ENCODE measurements at regions not wholly inside any gene's neighbourhood (a gene's known extent, or its start where the extent isn't known, plus 50 kb on each side); places are given as distances from the start of the nearest gene placed in this dataset.

GRCh38 chr11:110974731-110975130 is 262.5 kb upstream of the ARHGAP20 start:
- no peak for DNase-seq

DNA sequence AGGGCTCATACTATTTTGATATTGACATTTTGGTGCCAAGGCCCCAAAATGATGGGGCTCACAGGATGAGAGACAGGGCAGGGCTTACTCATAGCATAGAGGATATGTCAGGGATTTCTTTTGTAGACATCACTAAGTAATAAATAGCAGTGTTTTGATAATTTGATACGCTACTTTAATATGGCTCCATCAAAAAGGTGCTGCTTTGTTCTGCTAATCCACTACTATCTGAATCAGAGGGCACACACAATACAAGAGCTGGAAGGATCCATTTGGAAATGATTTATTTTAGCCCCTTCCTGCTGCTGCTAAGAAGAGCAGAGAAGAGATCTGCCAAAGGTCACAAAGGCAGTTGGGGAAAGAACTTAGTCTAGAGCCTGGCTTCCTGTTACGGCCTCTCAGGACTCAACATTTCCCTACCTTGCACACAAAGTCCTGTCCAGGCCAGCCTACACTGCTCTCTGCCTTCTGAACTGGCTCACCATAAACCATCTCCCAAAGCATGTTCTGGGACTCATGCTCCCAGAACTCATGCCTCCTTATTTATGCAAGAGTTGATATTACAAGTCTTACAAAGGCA is 261.3 kb upstream of the ARHGAP20 start:
- no peak for DNase-seq

GRCh38 chr11:110972640-110973039 is 260.4 kb upstream of the ARHGAP20 start:
- DNase-seq: peak; percentile 70

GRCh38 chr11:110972106-110972505 is 259.9 kb upstream of the ARHGAP20 start:
- DNase-seq: no peak

GRCh38 chr11:110971140-110971539 is 258.9 kb upstream of the ARHGAP20 start:
- peak; percentile 16 for DNase-seq

DNA sequence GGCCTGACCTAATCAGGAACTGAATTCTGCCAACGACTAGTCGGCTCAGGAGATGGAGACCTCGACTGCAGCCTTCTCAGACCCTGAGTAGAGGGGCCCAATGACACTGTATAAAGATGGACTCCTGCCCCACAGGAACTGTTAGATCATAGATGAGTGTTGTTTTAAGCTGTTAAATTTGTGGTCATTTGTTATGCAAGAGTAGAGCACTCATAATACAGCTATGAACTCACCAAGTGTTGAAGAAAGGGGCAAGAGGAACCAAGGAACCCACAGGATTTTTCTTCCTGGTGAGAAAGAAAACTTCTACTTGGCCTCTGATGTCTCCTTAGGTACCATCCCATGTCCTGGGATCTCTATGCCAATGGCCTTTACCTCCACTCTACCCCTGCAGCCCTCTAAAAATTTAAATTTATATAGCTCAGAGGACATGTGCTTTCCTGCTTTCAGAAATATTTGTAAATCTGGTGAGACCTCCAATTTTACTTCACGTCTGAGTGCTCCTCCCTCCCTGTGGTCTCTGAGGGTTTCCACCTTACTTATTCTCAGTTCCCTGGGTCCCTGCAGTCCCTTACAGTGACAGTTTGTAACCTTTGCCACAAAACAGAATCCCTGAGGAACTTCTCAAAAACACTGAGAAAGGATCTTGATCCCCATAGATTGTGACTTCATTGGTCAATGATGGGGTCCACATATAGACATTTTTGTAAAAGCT is 256.3 kb upstream of the ARHGAP20 start:
- DNase-seq: peak; percentile 8

- DNase-seq: no peak
Measured at GRCh38 chr11:110966131-110966530, 253.9 kb upstream of the ARHGAP20 start.

DNA sequence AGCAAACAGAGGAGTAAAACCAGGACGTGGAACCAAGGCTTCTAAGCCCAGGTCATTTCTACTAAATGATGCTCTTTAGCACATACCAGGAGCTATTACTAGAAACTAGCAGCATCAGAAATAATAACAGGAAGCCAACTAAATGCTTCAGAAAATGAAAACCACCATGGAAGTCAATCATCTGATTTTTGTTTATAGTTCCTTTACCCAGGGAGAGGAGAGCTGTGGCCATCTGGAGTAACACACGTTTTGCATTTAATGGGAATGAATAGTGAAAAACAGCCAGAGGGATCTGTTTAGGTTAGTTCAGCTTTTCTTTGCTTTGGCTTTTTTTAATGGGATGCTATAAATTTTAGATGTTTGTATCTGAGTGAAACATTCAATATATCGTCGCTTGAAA is 250.7 kb upstream of the ARHGAP20 start:
- DNase-seq: no peak

GRCh38 chr11:110960167-110960566 is 247.9 kb upstream of the ARHGAP20 start:
- DNase-seq: no peak

- DNase-seq: no peak
Measured at GRCh38 chr11:110958216-110958615, 246.0 kb upstream of the ARHGAP20 start.

- DNase-seq: no peak
Measured at GRCh38 chr11:110955776-110956175, 243.5 kb upstream of the ARHGAP20 start.

DNA sequence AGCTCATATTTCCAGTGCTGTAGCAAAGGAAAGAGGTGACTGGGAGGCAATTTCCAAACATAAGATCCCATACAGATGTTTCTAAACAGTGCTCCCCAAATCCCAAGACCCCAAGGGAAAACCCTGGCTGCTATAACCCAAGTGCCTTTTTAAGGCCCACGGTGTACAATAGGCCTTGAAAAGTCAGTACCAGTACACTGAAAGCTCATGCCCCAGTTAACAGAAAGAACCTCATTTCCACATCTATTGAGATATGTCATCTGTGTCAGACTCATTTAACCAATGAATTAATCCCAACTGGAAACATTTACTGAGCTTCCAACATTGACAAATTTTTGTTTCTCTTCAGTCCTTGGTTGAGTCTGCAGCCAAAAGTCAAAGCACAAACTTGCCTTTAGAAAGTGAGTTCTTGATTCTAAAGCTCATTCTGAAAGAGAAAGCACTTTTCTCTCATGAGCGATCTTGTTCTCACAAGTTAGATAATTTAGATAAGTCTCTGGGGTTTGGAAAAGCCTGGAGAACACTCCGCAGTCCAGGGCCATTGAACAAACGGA is 239.8 kb upstream of the ARHGAP20 start:
- no peak for DNase-seq

- DNase-seq: no peak
Measured at GRCh38 chr11:110951037-110951949, 239.1 kb upstream of the ARHGAP20 start.

DNA sequence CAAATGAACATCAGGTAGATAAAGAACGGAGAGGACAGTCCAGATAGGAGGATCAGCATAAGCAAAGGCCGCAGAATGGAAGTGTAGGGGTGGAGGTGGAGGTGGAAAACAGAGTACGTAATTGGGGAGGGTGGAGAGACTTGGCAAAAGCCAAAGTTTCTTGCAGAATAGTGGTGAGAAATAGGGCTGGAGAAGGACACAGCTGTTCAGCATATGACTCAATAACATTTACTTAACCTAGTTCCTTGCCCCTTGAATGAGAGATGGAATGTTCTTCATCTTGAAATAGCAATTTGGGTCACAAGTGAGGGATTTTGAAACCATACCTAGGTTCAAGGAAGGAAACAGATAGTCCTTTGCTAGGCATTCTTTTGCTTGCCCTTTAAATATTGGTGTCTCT is 235.9 kb upstream of the ARHGAP20 start:
- no peak for DNase-seq

- DNase-seq: no peak
Measured at GRCh38 chr11:110947096-110947495, 234.9 kb upstream of the ARHGAP20 start.

DNA sequence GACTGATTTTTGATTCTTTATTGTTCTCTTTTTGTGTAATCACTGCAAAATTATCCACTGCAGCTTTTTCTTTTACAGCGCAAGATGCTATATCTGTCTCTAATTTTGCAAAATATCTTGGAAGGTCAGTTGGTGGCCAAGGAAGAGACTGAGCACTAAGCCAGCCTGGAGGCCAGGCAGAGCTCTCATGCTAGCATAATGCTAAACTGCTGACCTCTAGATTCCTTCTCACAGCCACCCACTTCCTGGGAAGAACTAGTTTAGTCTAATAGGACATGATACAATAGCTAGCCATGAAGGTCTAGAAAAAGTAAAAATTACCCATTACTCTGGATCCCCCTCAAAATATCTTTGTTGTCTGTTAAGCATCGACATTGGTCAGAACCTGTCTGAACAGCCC is 227.2 kb upstream of the ARHGAP20 start:
- DNase-seq: no peak

DNA sequence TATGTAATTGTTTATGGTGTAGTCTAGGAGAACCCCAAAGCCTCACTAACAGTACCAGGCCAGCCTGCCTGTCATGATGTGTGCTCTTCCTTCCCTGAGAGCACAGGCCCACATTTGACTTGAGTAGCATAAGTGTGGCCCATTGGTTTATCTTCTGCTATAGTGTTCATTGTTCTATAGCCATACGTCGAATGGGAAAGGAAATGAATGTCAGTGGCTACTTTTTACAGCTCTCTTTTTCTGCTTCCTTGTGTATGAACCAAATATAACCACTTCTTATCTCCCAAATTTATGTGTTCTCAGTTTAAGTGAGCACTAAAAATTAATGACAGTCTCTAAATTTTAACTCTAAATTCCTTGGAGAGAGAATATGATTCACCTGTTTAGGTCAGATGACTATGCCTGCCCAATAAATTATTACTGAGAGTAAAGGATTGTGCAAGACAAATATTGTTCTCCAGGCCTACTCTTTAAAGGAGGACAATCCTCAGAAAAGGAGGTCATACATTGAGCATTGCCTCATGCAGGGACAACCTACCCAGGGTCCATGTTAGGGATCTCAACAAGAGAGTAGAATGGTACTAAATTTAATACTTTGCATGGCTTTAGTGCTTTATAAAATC is 222.9 kb upstream of the ARHGAP20 start:
- no peak for DNase-seq

- no peak for DNase-seq
Measured at GRCh38 chr11:110929129-110929528, 216.9 kb upstream of the ARHGAP20 start.

DNA sequence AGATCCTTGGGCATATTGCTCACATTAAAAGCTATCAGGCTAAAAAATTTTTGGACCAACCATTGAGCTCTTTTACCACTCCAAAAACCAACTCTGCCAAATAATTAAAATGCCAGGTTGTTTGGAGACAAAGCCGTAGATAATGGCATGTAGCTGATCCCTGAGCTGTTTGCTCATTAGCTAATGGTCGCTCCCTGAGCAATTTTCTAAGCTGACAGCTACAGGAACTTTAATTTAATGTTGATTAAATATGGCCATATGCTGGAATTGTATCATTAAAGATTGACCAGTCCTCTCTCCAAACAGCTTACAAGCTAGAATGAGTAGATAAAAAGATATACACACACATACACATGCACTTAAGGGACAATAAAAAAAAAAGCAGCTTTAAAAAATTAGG is 216.2 kb upstream of the ARHGAP20 start:
- DNase-seq: no peak

- DNase-seq: no peak
Measured at GRCh38 chr11:110921742-110922521, 209.7 kb upstream of the ARHGAP20 start.

DNA sequence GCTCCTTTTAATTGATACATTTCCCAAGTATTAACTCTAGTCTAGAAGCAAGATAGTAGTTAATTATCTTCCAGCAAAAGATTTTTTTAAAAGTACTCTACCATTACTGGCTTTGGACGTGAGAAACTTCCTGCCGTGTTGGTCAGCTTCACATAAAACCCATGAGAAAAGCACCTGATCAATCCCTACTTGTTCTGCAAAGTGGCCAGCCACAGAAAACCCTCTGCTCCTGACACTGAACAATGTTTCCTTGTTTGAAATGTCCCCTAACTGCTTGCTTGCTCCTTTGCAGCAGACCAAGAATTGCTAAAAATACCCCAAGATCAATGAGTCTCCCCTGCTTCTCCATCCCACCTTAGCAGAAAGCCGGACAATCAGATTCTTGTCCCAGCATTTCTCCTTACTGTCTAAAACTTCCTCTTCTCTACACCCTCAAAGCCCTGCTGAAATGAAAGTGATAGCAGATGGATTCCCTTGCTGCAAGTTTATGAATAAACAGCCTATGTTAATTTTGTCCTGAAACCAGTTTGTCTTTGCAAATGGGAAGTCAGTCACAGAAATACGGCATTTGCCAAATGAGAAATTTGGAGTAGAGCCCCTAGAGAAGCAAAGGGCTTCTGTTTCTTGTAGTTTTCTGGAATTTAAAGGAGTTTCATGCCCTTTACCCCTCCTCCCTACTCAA is 207.1 kb upstream of the ARHGAP20 start:
- DNase-seq: no peak

- DNase-seq: no peak
Measured at GRCh38 chr11:110918351-110918750, 206.1 kb upstream of the ARHGAP20 start.

All from hematopoietic multipotent progenitor cell treated with erythropoietin and hydrocortisone succinate and interleukin-3 and kit ligand, for 6 days (in vitro differentiated cells).